ENCODE measurements at regions not wholly inside any gene's neighbourhood (a gene's known extent, or its start where the extent isn't known, plus 50 kb on each side); places are given as distances from the start of the nearest gene placed in this dataset.

DNA sequence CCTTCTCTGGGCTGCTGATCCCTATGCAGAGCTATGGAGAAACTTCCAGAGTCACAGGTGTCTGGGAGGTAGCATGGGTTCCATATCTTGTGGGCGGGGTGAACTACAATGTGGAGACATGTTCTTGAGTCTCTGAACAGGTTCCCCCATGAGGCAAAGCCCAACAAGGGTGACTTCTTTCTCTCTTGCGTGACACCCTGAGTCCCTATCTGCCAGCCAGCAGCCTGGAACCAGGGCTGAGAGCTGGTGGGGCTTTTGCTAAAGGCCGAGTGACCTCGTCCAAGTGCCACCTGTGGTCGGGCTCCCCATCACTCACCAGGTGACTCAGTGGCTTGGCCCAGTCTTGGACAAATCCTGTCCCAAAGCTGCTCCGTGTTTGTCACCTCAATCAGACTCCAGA is 88.0 kb upstream of the ZNF536 start:
- POLR2A ChIA-PET, result no interaction called here
- CTCF ChIA-PET, result no interaction called here
- Histone ChIP-seq H3K9me3 (no peaks in the 10 kb centered on the region), H3K4me2 (no peak overlapping the region), H3K27me3 (ENCODE audit: insufficient read depth) (no peaks in the 10 kb centered on the region), H3K9me2 (no peaks in the 10 kb centered on the region), H3F3A (replicated peaks; ENCODE audit: insufficient read depth) (no peaks in the 10 kb centered on the region), H3K36me3 (replicated peaks in 1 of 2; ENCODE audit: control insufficient read depth in 1 of 2, insufficient read depth in 2 of 2, low read length in 1 of 2) (no peaks in the 10 kb centered on the region), H3K9ac (no peak overlapping the region), H3K27ac (ENCODE audit: low read depth in 2 of 2, low read length in 1 of 2) (no peak overlapping the region), H2AFZ (ENCODE audit: low read depth) (no peak overlapping the region), H3K4me3 (ENCODE audit: low read depth in 2 of 2, low read length in 1 of 2) (no peak overlapping the region), H3K79me2 (ENCODE audit: insufficient read depth) (no peaks in the 10 kb centered on the region), H4K20me1 (ENCODE audit: insufficient read depth) (no peaks in the 10 kb centered on the region), H3K4me1 (ENCODE audit: control insufficient read depth in 1 of 2, insufficient read depth in 2 of 2, low read depth in 1 of 2, low read length in 1 of 2) (peaks cover 0 to 12% of the 10 kb centered on the region in 2 experiments; a peak in 2 of 4 replicates)
- no peak for DNase-seq
- TF ChIP-seq SIN3A (IDR thresholded peaks at IDR 0.05; ENCODE audit: borderline replicate concordance, low read depth, low read length) (no peak), EP300 (IDR thresholded peaks at IDR 0.05; ENCODE audit: borderline replicate concordance in 1 of 2, low read depth in 1 of 2, low read length in 1 of 2) (no peak), POLR2AphosphoS5 (IDR thresholded peaks at IDR 0.05; ENCODE audit: low read depth, low read length) (no peak), GABPA (IDR thresholded peaks at IDR 0.05; ENCODE audit: low read depth) (no peak), RFX5 (IDR thresholded peaks at IDR 0.05; ENCODE audit: low read length) (no peak), RAD21 (IDR thresholded peaks at IDR 0.05; ENCODE audit: low read length) (no peak), FOXM1 (IDR thresholded peaks at IDR 0.05; ENCODE audit: low read depth) (no peak), ELF1 (IDR thresholded peaks at IDR 0.05) (no peak), FOSL2 (IDR thresholded peaks at IDR 0.05; ENCODE audit: borderline replicate concordance, low read depth) (no peak), TAF1 (IDR thresholded peaks at IDR 0.05; ENCODE audit: borderline replicate concordance, low read depth, low read length) (no peak), MXI1 (IDR thresholded peaks at IDR 0.05; ENCODE audit: low read depth, low read length) (no peak), EZH2phosphoT487 (IDR thresholded peaks at IDR 0.05; ENCODE audit: borderline replicate concordance, low read depth) (no peak), FOXJ3 (CRISPR knock-in tag; IDR thresholded peaks at IDR 0.05) (no peak), MEF2A (IDR thresholded peaks at IDR 0.05; ENCODE audit: borderline replicate concordance, low read depth) (no peak), RXRA (IDR thresholded peaks at IDR 0.05; ENCODE audit: borderline replicate concordance, low read depth) (no peak), SMC3 (IDR thresholded peaks at IDR 0.05; ENCODE audit: low read depth, low read length) (no peak)
- TF ChIP-seq, protein P1, sequence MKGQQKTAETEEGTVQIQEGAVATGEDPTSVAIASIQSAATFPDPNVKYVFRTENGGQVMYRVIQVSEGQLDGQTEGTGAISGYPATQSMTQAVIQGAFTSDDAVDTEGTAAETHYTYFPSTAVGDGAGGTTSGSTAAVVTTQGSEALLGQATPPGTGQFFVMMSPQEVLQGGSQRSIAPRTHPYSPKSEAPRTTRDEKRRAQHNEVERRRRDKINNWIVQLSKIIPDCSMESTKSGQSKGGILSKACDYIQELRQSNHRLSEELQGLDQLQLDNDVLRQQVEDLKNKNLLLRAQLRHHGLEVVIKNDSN (IDR thresholded peaks at IDR 0.05; ENCODE audit: borderline replicate concordance, low read depth), result no peak
- TF ChIP-seq, protein P2, sequence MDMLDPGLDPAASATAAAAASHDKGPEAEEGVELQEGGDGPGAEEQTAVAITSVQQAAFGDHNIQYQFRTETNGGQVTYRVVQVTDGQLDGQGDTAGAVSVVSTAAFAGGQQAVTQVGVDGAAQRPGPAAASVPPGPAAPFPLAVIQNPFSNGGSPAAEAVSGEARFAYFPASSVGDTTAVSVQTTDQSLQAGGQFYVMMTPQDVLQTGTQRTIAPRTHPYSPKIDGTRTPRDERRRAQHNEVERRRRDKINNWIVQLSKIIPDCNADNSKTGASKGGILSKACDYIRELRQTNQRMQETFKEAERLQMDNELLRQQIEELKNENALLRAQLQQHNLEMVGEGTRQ (IDR thresholded peaks at IDR 0.05; ENCODE audit: borderline replicate concordance, low read depth, low read length), result no peak
- TF ChIP-seq, protein P3, sequence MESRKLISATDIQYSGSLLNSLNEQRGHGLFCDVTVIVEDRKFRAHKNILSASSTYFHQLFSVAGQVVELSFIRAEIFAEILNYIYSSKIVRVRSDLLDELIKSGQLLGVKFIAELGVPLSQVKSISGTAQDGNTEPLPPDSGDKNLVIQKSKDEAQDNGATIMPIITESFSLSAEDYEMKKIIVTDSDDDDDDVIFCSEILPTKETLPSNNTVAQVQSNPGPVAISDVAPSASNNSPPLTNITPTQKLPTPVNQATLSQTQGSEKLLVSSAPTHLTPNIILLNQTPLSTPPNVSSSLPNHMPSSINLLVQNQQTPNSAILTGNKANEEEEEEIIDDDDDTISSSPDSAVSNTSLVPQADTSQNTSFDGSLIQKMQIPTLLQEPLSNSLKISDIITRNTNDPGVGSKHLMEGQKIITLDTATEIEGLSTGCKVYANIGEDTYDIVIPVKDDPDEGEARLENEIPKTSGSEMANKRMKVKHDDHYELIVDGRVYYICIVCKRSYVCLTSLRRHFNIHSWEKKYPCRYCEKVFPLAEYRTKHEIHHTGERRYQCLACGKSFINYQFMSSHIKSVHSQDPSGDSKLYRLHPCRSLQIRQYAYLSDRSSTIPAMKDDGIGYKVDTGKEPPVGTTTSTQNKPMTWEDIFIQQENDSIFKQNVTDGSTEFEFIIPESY (IDR thresholded peaks at IDR 0.05; ENCODE audit: borderline replicate concordance, low read depth), result no peak
- TF ChIP-seq, protein P4, sequence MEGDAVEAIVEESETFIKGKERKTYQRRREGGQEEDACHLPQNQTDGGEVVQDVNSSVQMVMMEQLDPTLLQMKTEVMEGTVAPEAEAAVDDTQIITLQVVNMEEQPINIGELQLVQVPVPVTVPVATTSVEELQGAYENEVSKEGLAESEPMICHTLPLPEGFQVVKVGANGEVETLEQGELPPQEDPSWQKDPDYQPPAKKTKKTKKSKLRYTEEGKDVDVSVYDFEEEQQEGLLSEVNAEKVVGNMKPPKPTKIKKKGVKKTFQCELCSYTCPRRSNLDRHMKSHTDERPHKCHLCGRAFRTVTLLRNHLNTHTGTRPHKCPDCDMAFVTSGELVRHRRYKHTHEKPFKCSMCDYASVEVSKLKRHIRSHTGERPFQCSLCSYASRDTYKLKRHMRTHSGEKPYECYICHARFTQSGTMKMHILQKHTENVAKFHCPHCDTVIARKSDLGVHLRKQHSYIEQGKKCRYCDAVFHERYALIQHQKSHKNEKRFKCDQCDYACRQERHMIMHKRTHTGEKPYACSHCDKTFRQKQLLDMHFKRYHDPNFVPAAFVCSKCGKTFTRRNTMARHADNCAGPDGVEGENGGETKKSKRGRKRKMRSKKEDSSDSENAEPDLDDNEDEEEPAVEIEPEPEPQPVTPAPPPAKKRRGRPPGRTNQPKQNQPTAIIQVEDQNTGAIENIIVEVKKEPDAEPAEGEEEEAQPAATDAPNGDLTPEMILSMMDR (IDR thresholded peaks at IDR 0.05), result no peak
- WGBS (ENCODE audit: low lambda C conversion rate), result 35% methylated on average over 3 of the region's 6 CpGs

Data from SK-N-SH (cell line).